Stimulated activated CD8-positive, alpha-beta memory T cell treated with anti-CD3 and anti-CD28 coated beads, Interleukin-15, amount 100 ng/mL, for 48 hours (primary cell): ENCODE measurements at regions not wholly inside any gene's neighbourhood (a gene's known extent, or its start where the extent isn't known, plus 50 kb on each side); places are given as distances from the start of the nearest gene placed in this dataset.
A peak's percentile ranks its signal among the peaks of the same experiment; 100 is the strongest.
"Not testable (repeated sequence)": the region's sequence is repeated elsewhere in the genome, so short reads cannot be mapped to it uniquely, and the experiment has no call there.

Source experiments
- DNase-seq, 2 donors: peaks; one replicate each; pipeline ENCODE4 v3.0.0-alpha.2; 2020; ENCODE audit warnings: low read depth in 2 of 2

DNA sequence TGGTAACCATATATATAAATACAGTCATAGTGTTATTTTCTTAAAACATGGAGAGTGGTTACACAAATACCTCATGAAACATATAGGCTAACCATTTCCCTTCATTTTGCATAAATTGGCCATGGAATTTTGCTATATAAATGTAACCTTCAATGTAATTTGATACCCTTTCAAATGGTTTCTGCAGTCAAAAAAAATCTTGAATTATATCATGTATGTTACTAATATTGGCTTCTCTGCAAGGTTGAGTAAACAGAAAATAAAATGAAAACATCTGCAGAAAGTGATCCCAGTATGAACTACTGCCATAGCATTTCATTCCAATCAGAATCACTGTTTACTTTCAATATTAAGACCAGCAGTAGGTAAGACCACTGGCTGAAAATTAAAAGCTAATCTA, 1165.9 kb upstream of the TENM3 start:
- no peak for DNase-seq

DNA sequence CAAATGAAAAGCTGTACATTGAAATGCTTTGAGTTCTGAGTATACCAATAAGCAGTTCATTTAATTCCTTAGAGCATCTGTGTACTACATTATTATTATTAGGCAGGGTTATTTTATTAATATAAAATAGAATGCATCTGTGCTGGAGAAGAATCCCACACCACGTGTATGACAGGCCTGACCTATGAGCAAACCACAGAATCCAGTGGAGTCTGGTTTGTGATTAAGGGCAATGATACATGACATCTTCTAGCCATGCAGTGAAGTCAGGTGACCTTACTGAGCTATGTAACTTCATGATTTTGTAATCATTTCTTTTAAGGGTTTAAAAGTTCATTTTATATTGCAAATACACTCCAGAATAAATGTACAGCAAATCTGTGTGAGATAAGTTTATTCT, 1165.0 kb upstream of the TENM3 start:
- DNase-seq, result no peak

DNA sequence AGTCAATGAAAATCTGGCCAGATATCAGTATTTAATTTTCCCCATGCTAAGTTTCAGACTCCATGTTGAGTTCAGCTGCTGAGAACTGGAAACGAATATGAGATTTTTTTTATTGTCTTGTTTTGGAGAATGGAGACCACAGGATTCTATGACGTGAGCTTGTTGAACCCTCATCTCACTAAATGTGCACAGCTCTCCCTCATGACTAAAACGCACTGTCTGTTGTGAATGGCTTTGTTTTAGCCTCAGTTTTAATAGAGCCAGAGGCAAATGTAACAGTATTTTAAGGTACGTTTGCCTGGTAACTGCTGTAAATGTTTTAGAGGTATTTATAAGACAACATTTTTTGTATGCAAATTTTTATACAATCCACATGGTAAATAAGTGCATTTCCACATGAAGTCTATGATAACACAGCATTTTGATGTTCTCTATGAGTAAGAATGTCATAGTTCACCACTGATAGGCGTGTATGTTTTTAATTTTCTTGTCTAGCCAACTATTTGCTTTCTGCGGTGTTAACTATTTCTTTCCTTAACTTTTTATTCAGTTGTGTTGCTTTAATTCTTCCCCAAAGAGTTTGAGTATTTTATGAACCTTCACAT, 1159.3 kb upstream of the TENM3 start:
- DNase-seq, result no peak

DNA sequence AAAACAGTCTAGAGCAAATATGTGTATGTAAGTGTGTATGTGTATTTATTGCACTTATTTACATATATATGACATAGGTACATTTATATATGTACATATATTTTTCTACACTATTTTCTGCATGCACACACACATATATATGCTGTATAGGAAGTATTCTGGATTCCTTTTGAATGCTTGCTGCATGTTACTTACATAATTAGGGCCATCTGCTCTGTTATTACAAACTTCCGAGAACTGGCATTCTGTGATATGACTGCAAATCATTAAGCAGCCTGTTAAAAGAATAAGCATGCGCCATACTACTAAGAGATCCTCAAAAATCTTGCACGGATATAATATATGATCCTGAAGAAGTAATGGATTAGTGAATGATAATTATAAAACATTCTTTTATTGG, 1157.6 kb upstream of the TENM3 start:
- no peak for DNase-seq

DNA sequence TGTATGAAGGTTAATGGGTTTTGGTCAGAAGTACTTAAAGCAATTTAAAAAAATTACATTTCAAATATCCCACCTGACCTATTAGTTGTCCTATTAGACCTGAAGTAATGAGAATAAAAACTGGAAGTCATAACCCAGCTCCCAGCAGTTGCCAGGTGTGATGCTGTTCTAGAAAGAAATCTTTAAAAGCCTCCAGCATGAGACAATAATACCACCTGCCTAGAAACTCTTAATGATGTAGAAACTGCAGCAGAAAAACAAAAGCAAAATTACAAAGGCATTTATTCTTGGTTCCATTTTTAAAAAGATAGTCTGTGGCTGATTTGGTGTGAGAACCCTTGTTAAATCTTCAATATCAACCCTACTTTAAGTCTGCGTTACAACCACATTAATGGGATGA, 1137.7 kb upstream of the TENM3 start:
- DNase-seq, result no peak

DNA sequence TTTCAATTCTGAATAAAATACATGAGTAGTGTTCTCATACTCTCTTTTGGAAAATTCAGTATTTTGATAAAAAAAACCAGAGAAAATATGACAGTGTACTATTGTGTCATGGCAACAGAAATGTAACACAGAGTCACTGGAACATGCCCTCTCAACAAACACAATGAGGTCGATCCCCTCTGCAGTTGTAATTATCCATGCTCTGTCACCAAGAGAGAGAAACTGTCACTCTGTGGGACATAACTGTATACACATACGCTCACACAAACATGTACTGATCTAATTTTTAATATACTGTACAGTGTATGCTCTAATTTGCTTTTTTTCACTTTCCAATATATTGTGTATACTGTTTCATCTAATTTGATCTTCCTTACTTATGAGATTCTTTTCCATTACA, 1136.8 kb upstream of the TENM3 start:
- no peak for DNase-seq

DNA sequence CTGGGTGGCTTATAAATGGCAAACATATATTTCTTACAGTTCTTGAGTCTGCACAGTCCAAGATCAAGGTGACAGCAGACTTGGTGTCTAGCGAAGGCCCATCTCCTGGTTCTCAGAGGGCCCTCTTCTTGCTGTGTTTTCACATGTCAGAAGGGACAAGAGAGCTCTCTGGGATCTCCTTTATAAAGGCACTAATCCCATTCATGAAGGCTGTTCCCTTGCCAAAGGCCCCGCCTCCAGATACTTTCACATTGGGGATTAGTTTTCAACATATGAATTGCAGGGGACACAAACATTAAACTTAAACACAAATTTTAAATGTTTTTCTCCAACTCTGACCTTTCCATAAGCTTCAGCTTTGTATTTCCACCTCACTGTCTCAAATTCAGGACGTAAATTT, 1135.0 kb upstream of the TENM3 start:
- DNase-seq, result no peak

DNA sequence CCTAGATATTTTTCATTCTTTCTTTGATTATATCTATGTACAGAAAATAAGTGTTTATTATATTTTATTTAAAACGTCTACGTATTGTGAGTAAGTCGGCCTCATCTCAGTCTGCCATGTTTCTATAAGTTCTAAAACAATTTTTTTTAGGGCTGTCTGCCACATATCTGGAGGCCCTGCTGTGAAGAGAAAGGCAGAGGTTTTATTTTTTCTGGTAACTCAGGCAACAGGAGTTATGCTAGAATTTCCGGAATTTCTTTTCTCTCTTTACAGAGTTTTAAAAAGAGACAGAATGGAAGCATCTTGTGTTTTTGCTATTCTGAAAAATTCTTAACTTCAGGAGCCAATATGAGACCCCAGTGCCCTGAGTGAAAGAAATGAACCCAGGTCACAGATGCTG, 1124.0 kb upstream of the TENM3 start:
- no peak for DNase-seq

DNA sequence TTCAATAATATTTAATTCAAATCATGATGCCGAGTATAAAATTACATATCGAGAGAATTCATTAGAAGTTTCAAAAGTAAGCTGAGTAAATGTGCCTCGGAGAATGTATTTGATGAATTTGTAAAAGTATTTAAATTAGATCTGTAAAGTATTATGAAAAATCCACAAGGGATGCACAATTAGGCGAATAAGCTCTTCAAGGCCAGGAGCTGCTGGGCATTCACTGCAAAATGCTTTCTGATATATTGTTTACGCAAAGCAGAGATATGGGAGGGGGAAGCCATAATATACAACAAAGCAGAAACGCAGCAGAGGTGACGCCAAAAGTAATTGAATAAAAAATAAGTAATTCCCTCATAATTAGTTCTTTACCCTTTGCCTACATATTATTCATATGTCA, 1121.5 kb upstream of the TENM3 start:
- DNase-seq, result no peak

DNA sequence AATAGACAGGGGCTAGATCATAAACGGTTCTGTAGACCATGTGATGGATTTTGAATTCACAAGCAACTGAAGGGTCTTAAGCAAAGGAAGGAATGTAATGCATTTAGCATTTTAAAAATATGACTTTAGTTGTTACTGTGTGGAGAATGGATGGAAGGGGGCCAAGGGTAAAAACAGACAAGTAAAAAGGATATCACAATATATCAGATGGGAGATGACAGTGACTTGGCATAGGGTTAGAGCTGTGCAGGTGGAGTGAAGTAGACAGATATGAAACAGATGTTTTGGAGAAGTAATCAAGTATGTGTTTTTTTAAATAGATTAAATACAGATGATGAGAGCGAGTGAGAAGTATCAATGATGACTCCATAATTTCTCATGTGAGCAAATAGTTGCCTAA, 1116.0 kb upstream of the TENM3 start:
- no peak for DNase-seq

DNA sequence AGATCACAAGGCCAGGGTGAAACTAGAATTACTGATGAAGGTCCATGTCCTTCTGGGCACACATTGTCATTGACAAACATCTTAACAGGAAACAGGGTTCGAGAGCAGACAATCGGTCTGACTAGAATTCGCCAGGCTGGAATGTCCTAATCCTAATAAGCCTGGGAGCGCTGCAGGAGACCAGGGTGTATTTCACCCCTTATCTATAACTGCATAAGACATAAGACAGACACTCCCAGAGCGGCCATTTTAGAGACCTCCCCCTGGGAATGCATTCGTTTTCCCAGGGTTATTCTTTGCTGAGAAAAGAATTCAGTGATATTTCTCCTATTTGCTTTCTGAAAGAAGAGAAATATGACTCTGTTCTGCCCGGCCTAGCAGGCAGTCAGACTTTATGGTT, 1112.9 kb upstream of the TENM3 start:
- not testable (repeated sequence) for DNase-seq

DNA sequence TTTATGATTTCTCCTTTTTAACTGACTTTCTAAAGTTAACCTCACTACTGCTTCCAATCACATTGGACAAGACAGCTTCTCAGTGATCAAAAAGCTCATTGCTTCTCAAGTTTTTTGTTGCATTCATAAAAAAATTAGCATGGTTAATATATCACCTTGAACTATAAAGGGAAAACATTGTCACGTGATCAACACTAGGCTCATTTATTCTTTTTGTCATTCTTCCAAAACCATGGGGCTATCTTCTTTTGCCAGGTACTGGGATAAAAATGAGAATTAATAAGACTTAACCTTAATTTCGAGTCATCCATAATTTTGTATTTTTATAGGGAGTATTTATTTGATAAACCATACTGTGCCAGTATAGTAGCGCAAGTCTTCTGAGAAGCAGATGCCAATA, 1105.9 kb upstream of the TENM3 start:
- no peak for DNase-seq

DNA sequence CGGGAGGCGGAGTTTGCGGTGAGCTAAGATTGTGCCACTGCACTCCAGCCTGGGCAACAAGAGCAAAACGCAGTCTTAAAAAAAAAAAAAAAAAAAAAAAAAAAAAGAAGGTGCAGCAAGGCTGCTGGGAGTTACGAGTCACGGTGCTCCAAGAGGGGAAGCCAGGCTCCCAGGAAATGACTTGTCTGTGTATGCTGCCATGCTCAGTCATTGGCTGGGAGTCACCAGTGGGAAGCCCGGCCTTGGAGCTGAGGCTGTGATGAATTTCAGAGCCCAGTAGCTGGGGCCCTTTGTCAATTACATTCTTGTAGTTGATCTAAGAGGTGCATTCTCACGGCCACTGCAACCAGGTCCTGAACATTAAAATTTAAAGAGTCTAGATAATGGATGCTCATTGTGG, 1105.1 kb upstream of the TENM3 start:
- no peak for DNase-seq

DNA sequence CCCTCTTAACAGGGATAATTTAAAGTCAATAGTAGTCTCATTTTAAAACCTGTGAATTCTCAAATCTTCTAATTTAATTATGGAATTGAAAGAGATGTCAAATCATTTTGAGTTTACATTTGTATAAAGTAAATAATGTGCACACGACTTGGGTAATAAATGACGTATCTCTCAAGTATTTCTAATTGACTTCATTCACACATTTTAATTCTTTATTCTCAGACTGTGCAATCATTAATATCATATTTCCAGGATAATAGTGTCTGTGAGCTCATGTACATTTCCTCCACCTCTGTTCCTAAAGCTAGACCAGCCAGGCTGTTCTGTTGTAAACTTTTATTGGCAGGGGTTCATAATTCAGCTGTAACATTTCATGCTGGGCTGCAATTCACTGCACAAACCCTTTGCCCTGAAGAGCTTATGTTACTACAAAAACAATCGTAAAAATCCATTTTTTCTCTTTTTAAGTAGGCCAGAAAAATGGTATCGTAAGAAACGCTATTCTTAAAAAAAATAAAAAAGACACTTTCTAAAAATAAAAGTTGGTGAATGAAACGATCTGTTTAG, 1103.1 kb upstream of the TENM3 start:
- DNase-seq, result no peak

DNA sequence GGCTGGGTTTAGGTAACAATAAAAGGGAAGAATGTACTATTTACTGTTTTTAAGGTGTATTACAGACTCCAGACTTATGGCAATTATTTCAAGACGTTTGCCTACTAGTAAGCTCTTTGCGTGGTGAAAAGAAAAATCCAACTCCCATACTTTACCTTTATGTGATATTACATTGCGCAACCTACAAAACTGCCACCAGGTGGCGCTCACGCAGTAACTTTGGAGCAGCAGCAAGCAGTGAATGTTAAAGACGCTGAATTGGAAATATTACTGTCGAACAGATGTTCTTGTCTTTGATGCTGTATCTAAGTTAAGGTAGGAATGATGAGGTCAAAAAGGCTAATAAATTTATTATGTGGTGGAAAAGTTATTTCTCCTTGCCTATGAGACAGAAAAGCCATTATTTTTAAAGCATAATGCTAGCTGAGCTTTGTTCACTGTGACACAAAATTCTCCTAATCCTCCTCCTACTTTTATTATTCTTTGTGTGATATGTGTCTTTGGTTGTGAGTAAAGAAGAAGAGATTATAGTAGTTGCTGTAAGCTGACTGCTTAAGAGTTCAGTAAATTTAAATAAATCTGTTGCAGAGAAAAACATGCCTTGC, 1099.8 kb upstream of the TENM3 start:
- DNase-seq, result peak; percentile 18 to 27

DNA sequence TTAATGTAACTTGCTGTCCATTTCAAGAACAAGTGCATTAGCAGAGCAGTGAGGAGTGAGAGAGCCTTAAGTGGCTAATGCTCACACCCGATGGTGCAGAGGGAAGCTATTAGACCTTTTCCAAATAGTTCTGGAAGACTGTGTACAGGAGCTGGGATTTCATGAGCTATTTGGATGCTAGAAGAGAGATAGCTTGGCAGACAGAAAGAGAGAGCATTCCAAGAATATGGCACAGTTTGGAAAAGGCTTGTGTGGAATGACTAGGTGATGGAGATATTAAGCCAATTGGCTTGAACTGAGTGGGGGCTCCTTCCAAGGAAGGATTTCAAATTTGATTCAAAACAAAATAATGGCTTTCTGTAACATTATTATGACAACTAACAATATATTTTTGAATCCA, 1097.2 kb upstream of the TENM3 start:
- no peak for DNase-seq

DNA sequence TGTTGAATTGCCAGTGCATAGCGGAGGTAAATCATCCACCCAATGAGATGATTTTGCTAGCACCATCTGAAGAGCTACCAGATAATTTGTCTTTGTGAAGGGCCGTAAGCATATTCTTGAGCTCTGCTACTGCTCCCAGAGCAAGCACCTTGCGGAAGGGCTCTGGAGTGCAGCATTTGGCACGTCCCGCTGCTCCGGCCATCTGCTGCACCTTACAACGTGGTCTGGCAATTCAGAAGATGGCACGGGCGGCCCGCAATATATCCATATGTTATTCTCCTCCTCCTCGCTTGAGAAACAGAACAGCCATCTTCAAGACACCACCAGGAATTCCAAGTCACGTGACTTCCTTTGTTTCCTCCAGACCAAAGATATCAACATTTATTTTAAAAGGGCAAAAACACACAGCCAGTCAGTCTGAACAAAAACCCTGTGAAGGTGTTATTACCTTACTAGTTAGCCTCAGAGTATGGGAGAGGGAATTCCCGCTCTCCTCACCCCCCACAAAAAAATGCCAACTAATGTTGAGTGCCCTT, 1095.7 kb upstream of the TENM3 start:
- DNase-seq, result no peak

DNA sequence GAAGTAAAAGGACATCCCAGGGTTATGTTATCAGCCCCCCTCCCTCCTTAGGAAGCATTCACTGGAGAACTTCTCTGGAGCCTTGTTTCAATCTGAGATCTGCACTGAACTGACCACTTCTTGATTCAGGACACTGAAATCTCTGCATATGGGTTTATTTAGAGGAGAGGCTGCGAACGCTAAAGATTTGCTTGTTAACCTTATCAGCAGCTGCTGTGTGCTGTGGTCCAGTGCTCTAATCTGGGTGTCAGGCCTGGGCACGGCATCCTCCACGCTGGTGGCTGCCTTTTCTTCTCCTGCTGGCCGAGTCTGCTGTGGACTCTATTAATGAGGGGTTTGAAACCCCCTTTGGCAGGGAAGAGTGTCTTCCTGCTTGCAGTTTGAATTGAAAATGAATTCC, 1094.7 kb upstream of the TENM3 start:
- no peak for DNase-seq

DNA sequence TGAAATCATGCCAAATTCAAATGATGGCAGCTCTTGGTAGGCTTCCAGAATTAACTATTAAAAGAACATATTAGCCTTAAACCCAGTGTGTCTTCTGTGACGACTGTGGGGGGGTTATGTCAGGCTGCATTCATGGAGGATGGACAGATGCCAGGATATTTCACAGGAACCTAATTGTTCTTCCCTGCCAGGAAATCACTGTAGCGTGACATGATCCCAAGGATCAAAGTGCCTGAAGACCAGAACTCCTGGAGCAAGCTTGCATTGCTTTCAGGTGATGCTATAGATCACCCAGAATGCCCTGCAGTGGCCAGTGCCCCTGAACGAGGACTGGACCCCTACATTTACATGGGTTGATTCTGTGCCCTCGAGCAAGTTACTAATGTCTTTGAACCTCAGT, 1093.0 kb upstream of the TENM3 start:
- DNase-seq, result no peak

DNA sequence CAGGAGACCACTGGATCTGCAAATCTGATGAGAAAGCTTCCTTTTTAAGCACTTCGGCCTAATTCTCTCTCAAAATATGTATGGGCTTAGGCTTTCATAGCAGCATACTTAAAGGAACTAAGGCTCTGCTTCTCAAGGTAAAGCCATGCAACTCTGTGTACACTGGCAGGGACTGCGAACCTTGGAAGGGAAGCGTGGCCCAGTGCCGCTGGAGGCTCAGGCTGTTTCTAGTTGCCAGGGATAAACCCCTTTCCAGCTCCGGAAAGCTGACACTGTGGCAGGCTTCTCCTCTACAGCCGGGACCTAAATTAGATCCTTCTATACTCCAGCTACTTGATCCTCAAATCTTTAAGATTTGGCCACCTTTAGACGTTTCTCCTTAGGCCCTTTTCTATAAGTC, 1091.3 kb upstream of the TENM3 start:
- DNase-seq, result no peak

DNA sequence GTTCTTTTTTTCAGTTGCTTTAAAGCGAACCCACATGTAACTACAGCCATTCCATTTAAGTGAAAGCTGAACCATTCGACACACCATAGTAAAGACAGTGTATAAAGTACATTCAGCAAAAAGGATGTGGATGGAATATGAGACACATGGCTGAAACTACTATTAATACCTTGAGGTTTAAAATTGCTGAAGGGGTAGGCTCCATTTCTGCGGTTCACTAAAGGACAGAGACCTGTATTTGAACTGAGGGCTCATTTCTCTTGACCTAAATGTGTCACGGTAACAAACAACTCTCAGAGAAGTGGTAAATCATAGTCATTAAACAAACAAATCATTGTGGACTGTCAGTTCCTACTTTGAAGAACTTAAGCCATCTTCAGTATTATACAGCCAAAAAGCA, 1085.6 kb upstream of the TENM3 start:
- DNase-seq, result no peak

DNA sequence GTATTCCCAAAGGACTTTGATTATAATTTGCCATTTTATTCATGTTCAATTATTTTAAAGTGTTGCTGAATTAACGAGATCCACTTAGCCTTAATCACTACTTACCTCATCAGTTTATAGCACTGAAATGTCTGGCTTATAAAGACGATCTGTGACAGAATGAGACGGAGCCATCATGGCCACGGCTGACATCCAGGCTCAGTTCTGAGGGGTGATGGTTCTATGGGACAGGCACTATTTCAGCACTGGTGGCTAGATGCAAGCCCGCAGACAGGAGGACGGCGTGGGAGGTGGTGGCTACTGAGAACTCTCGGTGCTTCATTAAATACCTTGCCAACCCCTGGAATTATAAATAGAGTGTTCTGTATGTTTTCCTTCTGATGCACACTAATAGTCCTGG, 1084.2 kb upstream of the TENM3 start:
- DNase-seq, result no peak

DNA sequence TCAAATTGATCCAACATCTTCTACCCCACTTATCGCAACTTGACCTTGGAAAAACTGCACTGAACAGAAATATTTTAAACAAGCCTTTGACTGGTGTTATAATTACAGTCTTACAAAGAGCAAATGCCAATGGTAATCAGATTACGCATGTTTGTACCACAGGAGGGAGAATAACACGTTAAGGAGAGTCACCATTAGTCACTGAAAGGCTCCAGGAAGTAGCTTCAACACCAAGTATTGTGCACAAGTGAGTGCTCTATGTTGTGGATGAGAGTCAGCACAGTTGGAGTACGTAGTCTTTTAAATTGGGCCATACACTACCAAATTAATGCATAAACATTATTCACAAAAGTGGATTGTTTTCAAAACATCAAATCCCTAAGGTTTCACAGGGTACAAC, 1081.5 kb upstream of the TENM3 start:
- no peak for DNase-seq

DNA sequence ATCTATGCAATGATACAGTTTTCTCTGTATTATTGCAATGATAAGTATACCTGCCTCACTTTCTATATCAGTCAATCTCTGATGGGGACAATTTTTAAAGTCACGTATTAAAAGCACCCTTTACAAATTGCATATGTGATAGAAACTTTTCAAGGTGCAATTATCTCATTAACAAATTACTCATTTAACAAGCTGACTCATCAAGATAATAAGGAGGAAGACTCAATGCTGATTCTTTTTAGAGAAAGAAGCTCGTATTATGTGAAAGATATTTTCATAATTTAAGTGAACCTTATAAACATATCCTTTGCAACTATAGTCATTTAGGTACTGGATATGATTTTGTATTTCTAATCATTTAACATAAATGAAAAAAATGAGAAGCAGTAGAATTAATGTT, 1080.9 kb upstream of the TENM3 start:
- no peak for DNase-seq
